Astrocyte of the spinal cord (primary cell): ENCODE measurements at regions not wholly inside any gene's neighbourhood (a gene's known extent, or its start where the extent isn't known, plus 50 kb on each side); places are given as distances from the start of the nearest gene placed in this dataset.

ENCODE experiments used
- DNase-seq: peaks from one replicate; pipeline ENCODE4 v3.0.0; 2011; ENCODE audit warnings: low read depth, low spot score
- H3K4me3 ChIP-seq: 2 replicates; pipeline ENCODE4 v1.5.1; 2011; ENCODE audit warnings: low read depth, mild to moderate bottlenecking, low read length, moderate library complexity
- CTCF ChIP-seq: IDR thresholded peaks from 2 replicates; pipeline ENCODE4 v1.5.1; 2012; ENCODE audit warnings: low read depth, mild to moderate bottlenecking, low read length, inconsistent platforms
- in situ Hi-C: cut with HindIII; loops from 2 replicates; pipeline ENCODE4 v1.10.0; 2017; ENCODE audit warnings: low sequenced_read_pairs

GRCh38 chr6:132207991-132208390 is 193.3 kb downstream of the MOXD1 start:
- in situ Hi-C loops: no loop called here
- no peak overlapping the region for H3K4me3 ChIP-seq
- DNase-seq: no peak
- TF ChIP-seq CTCF: no peak

- H3K4me3 ChIP-seq: no peak overlapping the region
- in situ Hi-C loops: no loop called here
- TF ChIP-seq CTCF: no peak
- DNase-seq: peak; percentile 52
Observed at GRCh38 chr6:132205946-132206345, 195.3 kb downstream of the MOXD1 start.

- no peak for TF ChIP-seq CTCF
- no peak overlapping the region for H3K4me3 ChIP-seq
- DNase-seq: no peak
- in situ Hi-C loops: no loop called here
Observed at GRCh38 chr6:132204591-132204990, 196.7 kb downstream of the MOXD1 start.

- no peak overlapping the region for H3K4me3 ChIP-seq
- peak; percentile 86 for DNase-seq
- no peak for TF ChIP-seq CTCF
- in situ Hi-C loops: no loop called here
Observed at GRCh38 chr6:132202574-132202973, 198.7 kb downstream of the MOXD1 start.

- TF ChIP-seq CTCF: no peak
- peak; percentile 89 for DNase-seq
Observed at GRCh38 chr6:132199343-132199742, 201.9 kb downstream of the MOXD1 start.

GRCh38 chr6:132198896-132199295 is 202.4 kb downstream of the MOXD1 start:
- peak; percentile 89 for DNase-seq
- H3K4me3 ChIP-seq: no peak overlapping the region
- in situ Hi-C loops: no loop called here
- TF ChIP-seq CTCF: no peak

More at GRCh38 chr6:132199343-132199742, 201.9 kb downstream of the MOXD1 start:
- H3K4me3 ChIP-seq: no peak overlapping the region
- in situ Hi-C loops: no loop called here

- in situ Hi-C loops: no loop called here
- no peak for DNase-seq
- no peak for TF ChIP-seq CTCF
- no peak overlapping the region for H3K4me3 ChIP-seq
Observed at GRCh38 chr6:132198040-132198439, 203.2 kb downstream of the MOXD1 start.
